IMR-90 (cell line): ENCODE measurements at regions not wholly inside any gene's neighbourhood (a gene's known extent, or its start where the extent isn't known, plus 50 kb on each side); places are given as distances from the start of the nearest gene placed in this dataset.

Experiments
- ATAC-seq: fragments of 200-7000 bp; cut with Tn5 transposase; 2 replicates; pipeline ENCODE4 v1.9.1; 2020; ENCODE audit warnings: low read depth, mild to moderate bottlenecking, moderate library complexity
- BruUV-seq: library from RNA; stranded (reverse); fragments of 400-500 nt; replicated peaks from 2 replicates; lab custom pipeline; 2021; lab: Mats Ljungman, UMichigan
- CTCF ChIA-PET: fragments of 300-600 bp; formaldehyde crosslinking; extraction: SDS; loops from one replicate; lab custom pipeline; 2021; ENCODE audit warnings: antibody characterized with exemption; lab: Yijun Ruan, JAX
- POLR2A ChIA-PET: fragments of 300-600 bp; sonication (Branson Sonifier 250); formaldehyde crosslinking; loops from one replicate; lab custom pipeline; 2022; ENCODE audit warnings: antibody characterized with exemption; ENCODE audit not compliant: unreplicated experiment; lab: Charles Lee
- DNase-seq: peaks from one replicate; pipeline ENCODE4 v3.0.0; 2013
- H2AFZ ChIP-seq: replicated peaks from 2 replicates; pipeline ENCODE3; 2013; ENCODE audit warnings: low read length, mild to moderate bottlenecking; ENCODE audit not compliant: poor library complexity
- H2AK5ac ChIP-seq: 2 replicates; pipeline ENCODE4 v1.6.1; 2013; ENCODE audit warnings: low read depth, low read length, inconsistent platforms
- H2AK9ac ChIP-seq: replicated peaks from 2 replicates; pipeline ENCODE3; 2013; ENCODE audit warnings: mild to moderate bottlenecking, low read depth, low read length, moderate library complexity; ENCODE audit not compliant: poor library complexity
- H2BK120ac ChIP-seq: 2 replicates; pipeline ENCODE4 v1.6.1; 2013; ENCODE audit warnings: low read depth, low read length, inconsistent platforms
- H2BK15ac ChIP-seq: 3 replicates; pipeline ENCODE4 v1.6.1; 2013; ENCODE audit warnings: low read depth, low read length, inconsistent platforms
- H2BK20ac ChIP-seq: 2 replicates; pipeline ENCODE4 v1.6.1; 2013; ENCODE audit warnings: low read depth, mild to moderate bottlenecking, inconsistent platforms, low read length, moderate library complexity
- H2BK5ac ChIP-seq: 2 replicates; pipeline ENCODE4 v1.6.1; 2013; ENCODE audit warnings: mild to moderate bottlenecking, low read depth, low read length, inconsistent platforms; ENCODE audit not compliant: poor library complexity, severe bottlenecking
- H3K14ac ChIP-seq: replicated peaks from 2 replicates; pipeline ENCODE4 v1.6.1; 2013; ENCODE audit warnings: low read depth, low read length, inconsistent platforms
- H3K18ac ChIP-seq: 2 replicates; pipeline ENCODE4 v1.6.1; 2013; ENCODE audit warnings: low read depth, low read length, control low read depth
- H3K23ac ChIP-seq: 2 replicates; pipeline ENCODE4 v1.6.1; 2013; ENCODE audit warnings: low read depth, low read length, inconsistent platforms
- H3K27ac ChIP-seq: 2 replicates; pipeline ENCODE4 v1.5.1; 2013; ENCODE audit warnings: mild to moderate bottlenecking, control low read depth, low read length; ENCODE audit not compliant: insufficient read depth
- H3K27me3 ChIP-seq: 2 replicates; pipeline ENCODE4 v1.6.1; 2013; ENCODE audit warnings: low read length; ENCODE audit not compliant: control insufficient read depth, insufficient read depth
- H3K36me3 ChIP-seq: 2 replicates; pipeline ENCODE4 v1.6.1; 2013; ENCODE audit warnings: low read length, mixed read lengths; ENCODE audit not compliant: control insufficient read depth, insufficient read depth
- H3K4ac ChIP-seq: 2 replicates; pipeline ENCODE4 v1.6.1; 2013; ENCODE audit warnings: low read depth, low read length, inconsistent platforms
- H3K4me1 ChIP-seq: 2 replicates; pipeline ENCODE4 v1.6.1; 2013; ENCODE audit warnings: low read length, mixed read lengths; ENCODE audit not compliant: control insufficient read depth, insufficient read depth
- H3K4me2 ChIP-seq: 2 replicates; pipeline ENCODE4 v1.6.1; 2013; ENCODE audit warnings: low read depth, mild to moderate bottlenecking, control low read depth, low read length, moderate library complexity
- H3K4me3 ChIP-seq: 2 replicates; pipeline ENCODE4 v1.5.1; 2013; ENCODE audit warnings: low read depth, mild to moderate bottlenecking, control low read depth, low read length, moderate library complexity; ENCODE audit not compliant: insufficient read depth
- H3K56ac ChIP-seq: 2 replicates; pipeline ENCODE4 v1.6.1; 2013; ENCODE audit warnings: low read length, inconsistent platforms; ENCODE audit not compliant: insufficient read depth; ENCODE audit errors: extremely low read depth
- H3K79me1 ChIP-seq, 2 experiments: 2 replicates each; pipeline ENCODE4 v1.6.1; 2013; ENCODE audit warnings: low read length in 2 of 2, inconsistent platforms in 1 of 2, low read depth in 1 of 2
- H3K9ac ChIP-seq: 2 replicates; pipeline ENCODE4 v1.6.1; 2013; ENCODE audit warnings: low read depth, low read length, control low read depth
- H3K9me1 ChIP-seq: 2 replicates; pipeline ENCODE4 v1.6.1; 2013; ENCODE audit warnings: low read length, inconsistent platforms; ENCODE audit not compliant: insufficient read depth
- H3K9me3 ChIP-seq: 2 replicates; pipeline ENCODE4 v1.6.1; 2013; ENCODE audit warnings: low read length; ENCODE audit not compliant: control insufficient read depth, insufficient read depth
- H4K20me1 ChIP-seq: 2 replicates; pipeline ENCODE4 v1.6.1; 2013; ENCODE audit warnings: low read length, inconsistent platforms; ENCODE audit not compliant: insufficient read depth
- H4K5ac ChIP-seq: 2 replicates; pipeline ENCODE4 v1.6.1; 2013; ENCODE audit warnings: mild to moderate bottlenecking, low read depth, low read length, control low read depth
- H4K8ac ChIP-seq, 2 experiments: 2 replicates each; pipeline ENCODE4 v1.6.1; 2013; ENCODE audit warnings: low read depth in 2 of 2, low read length in 2 of 2, control low read depth in 1 of 2, inconsistent platforms in 1 of 2
- H4K91ac ChIP-seq: 2 replicates; pipeline ENCODE4 v1.6.1; 2013; ENCODE audit warnings: low read depth, low read length, inconsistent platforms; ENCODE audit not compliant: insufficient read depth
- BHLHE40 ChIP-seq: fragments of 150-350 bp; IDR thresholded peaks from 2 replicates; pipeline ENCODE4 v1.6.1; 2016; ENCODE audit warnings: mild to moderate bottlenecking, low read depth, low read length
- CHD1 ChIP-seq: IDR thresholded peaks from 2 replicates; pipeline ENCODE4 v1.6.1; 2012; ENCODE audit warnings: low read depth, low read length, improper control_type of control experiment
- FOS ChIP-seq: fragments of 150-350 bp; IDR thresholded peaks from 2 replicates; pipeline ENCODE4 v1.6.1; 2016; ENCODE audit warnings: low read depth, low read length
- NFE2L2 ChIP-seq: fragments of 150-350 bp; IDR thresholded peaks from 2 replicates; pipeline ENCODE4 v1.6.1; 2016; ENCODE audit warnings: low read depth, mild to moderate bottlenecking, low read length
- POLR2A ChIP-seq: IDR thresholded peaks from 2 replicates; pipeline ENCODE4 v1.6.1; 2012; ENCODE audit warnings: mild to moderate bottlenecking, low read depth, low read length
- RFX5 ChIP-seq: IDR thresholded peaks from 2 replicates; pipeline ENCODE4 v1.8.0; 2012; ENCODE audit warnings: low read depth, mild to moderate bottlenecking, low read length, moderate library complexity
- SMC3 ChIP-seq: fragments of 150-350 bp; IDR thresholded peaks from 2 replicates; pipeline ENCODE4 v1.6.1; 2016; ENCODE audit warnings: low read depth, mild to moderate bottlenecking, antibody characterized with exemption, low read length, moderate library complexity
- USF2 ChIP-seq: fragments of 150-350 bp; IDR thresholded peaks from 2 replicates; pipeline ENCODE4 v1.6.1; 2017; ENCODE audit warnings: mild to moderate bottlenecking, antibody characterized with exemption, low read length, low read depth
- WGBS, 2 experiments: methylation state at CpG; one replicate each; pipeline versions ENCODE4 v1.1.5 to v1.1.7; 2013; ENCODE audit warnings: missing lambda C conversion rate in 2 of 2; ENCODE audit not compliant: insufficient read length in 1 of 2; ENCODE audit errors: extremely low coverage in 2 of 2; 5-methylcytosine and 5-hydroxymethylcytosine counted together
- dilution Hi-C: fragments of 300-500 bp; cut with HindIII; formaldehyde crosslinking; loops from one replicate; pipeline ENCODE4 v1.14.3; 2018; ENCODE audit warnings: low sequenced_read_pairs; ENCODE audit not compliant: unreplicated experiment
- in situ Hi-C: fragments of 300-500 bp; cut with MboI; formaldehyde crosslinking; loops from 3 replicates; pipeline ENCODE4 v1.14.3; 2019; ENCODE audit warnings: low sequenced_read_pairs, inconsistent platforms, mixed read lengths
- intact Hi-C: fragments of 100-400 bp; cut with micrococcal nuclease; formaldehyde crosslinking; loops from 2 replicates; pipeline ENCODE4 v1.10.0; 2022
- TF ChIP-seq, protein P1 (sequence below): conservative IDR thresholded peaks from 2 replicates; pipeline ENCODE4 v1.5.1; 2012; ENCODE audit warnings: mild to moderate bottlenecking, low read depth, low read length, improper control_type of control experiment

GRCh38 chr11:23730307-23730998 is 766.4 kb upstream of the LUZP2 start:
- Histone ChIP-seq H3K23ac (no peak overlapping the region), H3K9me1 (no peaks in the 10 kb centered on the region; the same call in 1 of the 2 replicates), H2BK5ac (no peak overlapping the region), H2BK15ac (no peak overlapping the region; the same call in 1 of the 3 replicates), H4K20me1 (no peaks in the 10 kb centered on the region), H2AK9ac (no peak overlapping the region), H3K9ac (no peak overlapping the region), H3K56ac (no peak overlapping the region), H3K4me3 (no peak overlapping the region), H3K79me1 (no peaks in the 10 kb centered on the region), H3K18ac (no peak overlapping the region), H2BK20ac (0 out of 2 replicates have a peak overlapping the region, but pooled peaks have one; percentile 29), H3K36me3 (no peaks in the 10 kb centered on the region), H3K4ac (no peak overlapping the region), H3K14ac (no peak overlapping the region), H2AK5ac (peak overlapping the region; percentile 33), H2AFZ (peak overlapping the region; percentile 10), H3K4me1 (peaks cover 6% of the 10 kb centered on the region), H4K91ac (0 out of 2 replicates have a peak overlapping the region, but pooled peaks have one; percentile 33), H3K4me2 (no peak overlapping the region), H3K27ac (no peak overlapping the region), H3K27me3 (no peaks in the 10 kb centered on the region), H4K8ac (no peak overlapping the region), H2BK120ac (peak overlapping the region; percentile 56; the same call in 1 of the 2 replicates), H3K9me3 (no peaks in the 10 kb centered on the region), H4K5ac (no peak overlapping the region)
- intact Hi-C loops (no loop called here), dilution Hi-C loops (no loop called here), in situ Hi-C loops (no loop called here)
- POLR2A ChIA-PET: no interaction called here
- 96% methylated on average over 29 of the region's 43 CpGs; no CpG with 5 or more reads in 1 of the 2 experiments for WGBS, 2 experiments
- TF ChIP-seq BHLHE40 (no peak), FOS (no peak), NFE2L2 (no peak), RFX5 (no peak), POLR2A (no peak), USF2 (no peak), SMC3 (no peak), CHD1 (no peak)
- TF ChIP-seq, protein P1, sequence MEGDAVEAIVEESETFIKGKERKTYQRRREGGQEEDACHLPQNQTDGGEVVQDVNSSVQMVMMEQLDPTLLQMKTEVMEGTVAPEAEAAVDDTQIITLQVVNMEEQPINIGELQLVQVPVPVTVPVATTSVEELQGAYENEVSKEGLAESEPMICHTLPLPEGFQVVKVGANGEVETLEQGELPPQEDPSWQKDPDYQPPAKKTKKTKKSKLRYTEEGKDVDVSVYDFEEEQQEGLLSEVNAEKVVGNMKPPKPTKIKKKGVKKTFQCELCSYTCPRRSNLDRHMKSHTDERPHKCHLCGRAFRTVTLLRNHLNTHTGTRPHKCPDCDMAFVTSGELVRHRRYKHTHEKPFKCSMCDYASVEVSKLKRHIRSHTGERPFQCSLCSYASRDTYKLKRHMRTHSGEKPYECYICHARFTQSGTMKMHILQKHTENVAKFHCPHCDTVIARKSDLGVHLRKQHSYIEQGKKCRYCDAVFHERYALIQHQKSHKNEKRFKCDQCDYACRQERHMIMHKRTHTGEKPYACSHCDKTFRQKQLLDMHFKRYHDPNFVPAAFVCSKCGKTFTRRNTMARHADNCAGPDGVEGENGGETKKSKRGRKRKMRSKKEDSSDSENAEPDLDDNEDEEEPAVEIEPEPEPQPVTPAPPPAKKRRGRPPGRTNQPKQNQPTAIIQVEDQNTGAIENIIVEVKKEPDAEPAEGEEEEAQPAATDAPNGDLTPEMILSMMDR: no peak
- CTCF ChIA-PET: no interaction called here
- BruUV-seq: no TSS peak
- DNase-seq (no peak), ATAC-seq (no peak)
